GM12878 (cell line): ENCODE measurements at regions not wholly inside any gene's neighbourhood (a gene's known extent, or its start where the extent isn't known, plus 50 kb on each side); places are given as distances from the start of the nearest gene placed in this dataset.

Source experiments
- MEF2B ChIP-seq: fragments of 450-650 bp; IDR thresholded peaks from 2 replicates; pipeline ENCODE4 v1.6.1; 2018; ENCODE audit warnings: mild to moderate bottlenecking, moderate library complexity; ENCODE audit not compliant: partially characterized antibody, poor library complexity, severe bottlenecking
- TCF3 ChIP-seq: IDR thresholded peaks from 2 replicates; pipeline ENCODE4 v1.6.1; 2012; ENCODE audit warnings: low read depth, mild to moderate bottlenecking, low read length, borderline replicate concordance; ENCODE audit not compliant: insufficient read depth
- TF ChIP-seq, protein P1 (sequence below): fragments of 150-350 bp; IDR thresholded peaks from 2 replicates; pipeline ENCODE4 v1.6.1; 2014; ENCODE audit warnings: mild to moderate bottlenecking, low read depth, low read length
- TF ChIP-seq, protein P2 (sequence below): fragments of 450-650 bp; IDR thresholded peaks from 2 replicates; pipeline ENCODE4 v1.6.1; 2017; ENCODE audit warnings: mild to moderate bottlenecking, low read depth, inconsistent platforms; ENCODE audit not compliant: poor library complexity, severe bottlenecking
- TF ChIP-seq, protein P3 (sequence below): fragments of 450-650 bp; IDR thresholded peaks from 2 replicates; pipeline ENCODE4 v1.6.1; 2017; ENCODE audit warnings: mild to moderate bottlenecking, moderate library complexity

DNA sequence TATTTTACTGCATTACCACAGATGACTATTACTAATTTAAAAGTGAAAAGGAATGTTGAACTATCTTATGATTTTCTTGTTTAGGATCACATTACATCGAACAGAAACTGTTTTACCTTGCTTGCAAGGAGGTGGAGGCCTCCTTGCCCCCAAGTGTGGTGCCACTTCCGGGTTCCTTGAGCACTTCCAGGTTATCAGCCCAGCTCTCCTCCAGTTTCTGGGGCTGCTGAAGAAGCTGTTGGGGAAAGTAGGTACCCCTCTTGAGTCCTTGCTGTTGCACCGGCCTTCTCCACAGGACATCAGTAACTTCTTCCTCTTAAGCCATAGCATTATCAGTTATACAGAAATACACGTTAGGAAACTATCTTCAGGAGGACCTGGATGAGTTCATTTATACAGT is 278.2 kb downstream of the DMRT2 start (continued):
- TF ChIP-seq MEF2B (no peak), TCF3 (no peak)
- TF ChIP-seq, protein P1, sequence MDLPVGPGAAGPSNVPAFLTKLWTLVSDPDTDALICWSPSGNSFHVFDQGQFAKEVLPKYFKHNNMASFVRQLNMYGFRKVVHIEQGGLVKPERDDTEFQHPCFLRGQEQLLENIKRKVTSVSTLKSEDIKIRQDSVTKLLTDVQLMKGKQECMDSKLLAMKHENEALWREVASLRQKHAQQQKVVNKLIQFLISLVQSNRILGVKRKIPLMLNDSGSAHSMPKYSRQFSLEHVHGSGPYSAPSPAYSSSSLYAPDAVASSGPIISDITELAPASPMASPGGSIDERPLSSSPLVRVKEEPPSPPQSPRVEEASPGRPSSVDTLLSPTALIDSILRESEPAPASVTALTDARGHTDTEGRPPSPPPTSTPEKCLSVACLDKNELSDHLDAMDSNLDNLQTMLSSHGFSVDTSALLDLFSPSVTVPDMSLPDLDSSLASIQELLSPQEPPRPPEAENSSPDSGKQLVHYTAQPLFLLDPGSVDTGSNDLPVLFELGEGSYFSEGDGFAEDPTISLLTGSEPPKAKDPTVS, result no peak
- TF ChIP-seq, protein P2, sequence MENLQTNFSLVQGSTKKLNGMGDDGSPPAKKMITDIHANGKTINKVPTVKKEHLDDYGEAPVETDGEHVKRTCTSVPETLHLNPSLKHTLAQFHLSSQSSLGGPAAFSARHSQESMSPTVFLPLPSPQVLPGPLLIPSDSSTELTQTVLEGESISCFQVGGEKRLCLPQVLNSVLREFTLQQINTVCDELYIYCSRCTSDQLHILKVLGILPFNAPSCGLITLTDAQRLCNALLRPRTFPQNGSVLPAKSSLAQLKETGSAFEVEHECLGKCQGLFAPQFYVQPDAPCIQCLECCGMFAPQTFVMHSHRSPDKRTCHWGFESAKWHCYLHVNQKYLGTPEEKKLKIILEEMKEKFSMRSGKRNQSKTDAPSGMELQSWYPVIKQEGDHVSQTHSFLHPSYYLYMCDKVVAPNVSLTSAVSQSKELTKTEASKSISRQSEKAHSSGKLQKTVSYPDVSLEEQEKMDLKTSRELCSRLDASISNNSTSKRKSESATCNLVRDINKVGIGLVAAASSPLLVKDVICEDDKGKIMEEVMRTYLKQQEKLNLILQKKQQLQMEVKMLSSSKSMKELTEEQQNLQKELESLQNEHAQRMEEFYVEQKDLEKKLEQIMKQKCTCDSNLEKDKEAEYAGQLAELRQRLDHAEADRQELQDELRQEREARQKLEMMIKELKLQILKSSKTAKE, result no peak
- TF ChIP-seq, protein P3, sequence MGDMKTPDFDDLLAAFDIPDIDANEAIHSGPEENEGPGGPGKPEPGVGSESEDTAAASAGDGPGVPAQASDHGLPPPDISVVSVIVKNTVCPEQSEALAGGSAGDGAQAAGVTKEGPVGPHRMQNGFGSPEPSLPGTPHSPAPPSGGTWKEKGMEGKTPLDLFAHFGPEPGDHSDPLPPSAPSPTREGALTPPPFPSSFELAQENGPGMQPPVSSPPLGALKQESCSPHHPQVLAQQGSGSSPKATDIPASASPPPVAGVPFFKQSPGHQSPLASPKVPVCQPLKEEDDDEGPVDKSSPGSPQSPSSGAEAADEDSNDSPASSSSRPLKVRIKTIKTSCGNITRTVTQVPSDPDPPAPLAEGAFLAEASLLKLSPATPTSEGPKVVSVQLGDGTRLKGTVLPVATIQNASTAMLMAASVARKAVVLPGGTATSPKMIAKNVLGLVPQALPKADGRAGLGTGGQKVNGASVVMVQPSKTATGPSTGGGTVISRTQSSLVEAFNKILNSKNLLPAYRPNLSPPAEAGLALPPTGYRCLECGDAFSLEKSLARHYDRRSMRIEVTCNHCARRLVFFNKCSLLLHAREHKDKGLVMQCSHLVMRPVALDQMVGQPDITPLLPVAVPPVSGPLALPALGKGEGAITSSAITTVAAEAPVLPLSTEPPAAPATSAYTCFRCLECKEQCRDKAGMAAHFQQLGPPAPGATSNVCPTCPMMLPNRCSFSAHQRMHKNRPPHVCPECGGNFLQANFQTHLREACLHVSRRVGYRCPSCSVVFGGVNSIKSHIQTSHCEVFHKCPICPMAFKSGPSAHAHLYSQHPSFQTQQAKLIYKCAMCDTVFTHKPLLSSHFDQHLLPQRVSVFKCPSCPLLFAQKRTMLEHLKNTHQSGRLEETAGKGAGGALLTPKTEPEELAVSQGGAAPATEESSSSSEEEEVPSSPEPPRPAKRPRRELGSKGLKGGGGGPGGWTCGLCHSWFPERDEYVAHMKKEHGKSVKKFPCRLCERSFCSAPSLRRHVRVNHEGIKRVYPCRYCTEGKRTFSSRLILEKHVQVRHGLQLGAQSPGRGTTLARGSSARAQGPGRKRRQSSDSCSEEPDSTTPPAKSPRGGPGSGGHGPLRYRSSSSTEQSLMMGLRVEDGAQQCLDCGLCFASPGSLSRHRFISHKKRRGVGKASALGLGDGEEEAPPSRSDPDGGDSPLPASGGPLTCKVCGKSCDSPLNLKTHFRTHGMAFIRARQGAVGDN, result peak; percentile 35; the same call in 1 of the 2 replicates
